GM19395 (cell line): ENCODE measurements at regions not wholly inside any gene's neighbourhood (a gene's known extent, or its start where the extent isn't known, plus 50 kb on each side); places are given as distances from the start of the nearest gene placed in this dataset.
"Not testable (repeated sequence)": the region's sequence is repeated elsewhere in the genome, so short reads cannot be mapped to it uniquely, and the experiment has no call there.

Experiments
- ATAC-seq: cut with Tn5 transposase; IDR thresholded peaks from one replicate; pipeline ENCODE4 v1.9.1; 2021; ENCODE audit warnings: mild to moderate bottlenecking, moderate library complexity; ENCODE audit not compliant: unreplicated experiment

GRCh38 chr3:144431134-144431533 is 459.5 kb downstream of the DIPK2A start:
- peak; percentile 63 for ATAC-seq

GRCh38 chr3:144433006-144433405 is 461.4 kb downstream of the DIPK2A start:
- no peak for ATAC-seq

GRCh38 chr3:144437989-144438388 is 466.4 kb downstream of the DIPK2A start:
- peak; percentile 49 for ATAC-seq

GRCh38 chr3:144444061-144444460 is 472.4 kb downstream of the DIPK2A start:
- no peak for ATAC-seq

- no peak for ATAC-seq
These were observed 472.9 kb downstream of the DIPK2A start for GRCh38 chr3:144444546-144444945.

GRCh38 chr3:144455841-144456440 is 484.3 kb downstream of the DIPK2A start:
- no peak for ATAC-seq

- no peak for ATAC-seq
These were observed 486.1 kb downstream of the DIPK2A start for GRCh38 chr3:144457758-144458157.

- ATAC-seq = no peak
These were observed 486.7 kb downstream of the DIPK2A start for GRCh38 chr3:144458283-144458682.

GRCh38 chr3:144462337-144462736 is 490.7 kb downstream of the DIPK2A start:
- ATAC-seq = no peak

GRCh38 chr3:144463911-144464310 is 492.3 kb downstream of the DIPK2A start:
- no peak for ATAC-seq

GRCh38 chr3:144466114-144466513 is 494.5 kb downstream of the DIPK2A start:
- no peak for ATAC-seq

- ATAC-seq = no peak
These were observed 494.9 kb downstream of the DIPK2A start for GRCh38 chr3:144466540-144466939.

GRCh38 chr3:144470666-144471065 is 499.0 kb downstream of the DIPK2A start:
- ATAC-seq = no peak

- no peak for ATAC-seq
These were observed 506.0 kb downstream of the DIPK2A start for GRCh38 chr3:144477593-144477992.

- ATAC-seq = no peak
These were observed 508.8 kb downstream of the DIPK2A start for GRCh38 chr3:144480416-144480919.

GRCh38 chr3:144482876-144483275 is 511.3 kb downstream of the DIPK2A start:
- no peak for ATAC-seq

GRCh38 chr3:144487011-144487410 is 515.4 kb downstream of the DIPK2A start:
- ATAC-seq = no peak

- ATAC-seq = no peak
These were observed 517.3 kb downstream of the DIPK2A start for GRCh38 chr3:144488927-144489326.

- no peak for ATAC-seq
These were observed 519.7 kb downstream of the DIPK2A start for GRCh38 chr3:144491333-144491732.

GRCh38 chr3:144494651-144495050 is 523.0 kb downstream of the DIPK2A start:
- not testable (repeated sequence) for ATAC-seq

- ATAC-seq = no peak
These were observed 524.7 kb downstream of the DIPK2A start for GRCh38 chr3:144496141-144496835.

- no peak for ATAC-seq
These were observed 525.8 kb downstream of the DIPK2A start for GRCh38 chr3:144497452-144497851.
